ENCODE measurements at regions not wholly inside any gene's neighbourhood (a gene's known extent, or its start where the extent isn't known, plus 50 kb on each side); places are given as distances from the start of the nearest gene placed in this dataset.

DNA sequence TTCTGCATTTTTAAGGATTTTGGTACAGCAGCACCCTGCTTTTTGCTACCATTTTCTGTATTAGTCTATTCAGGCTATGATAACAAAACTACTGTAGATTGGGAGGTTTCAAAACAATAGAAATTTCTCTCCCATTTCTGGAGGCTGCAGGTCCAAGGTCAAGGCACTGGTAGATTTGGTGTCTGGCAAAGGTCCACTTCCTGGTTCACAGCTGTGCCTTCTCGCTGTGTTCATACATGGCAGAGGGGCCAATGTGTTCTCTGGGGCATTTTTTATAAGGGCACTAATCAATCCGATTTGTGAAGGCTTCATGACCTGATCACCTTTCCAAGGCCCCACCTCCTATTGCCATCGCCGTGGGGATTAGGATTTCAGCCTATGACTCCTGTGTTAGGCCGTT, 268.1 kb upstream of the RTL1 start:
- TF ChIP-seq, protein P1, sequence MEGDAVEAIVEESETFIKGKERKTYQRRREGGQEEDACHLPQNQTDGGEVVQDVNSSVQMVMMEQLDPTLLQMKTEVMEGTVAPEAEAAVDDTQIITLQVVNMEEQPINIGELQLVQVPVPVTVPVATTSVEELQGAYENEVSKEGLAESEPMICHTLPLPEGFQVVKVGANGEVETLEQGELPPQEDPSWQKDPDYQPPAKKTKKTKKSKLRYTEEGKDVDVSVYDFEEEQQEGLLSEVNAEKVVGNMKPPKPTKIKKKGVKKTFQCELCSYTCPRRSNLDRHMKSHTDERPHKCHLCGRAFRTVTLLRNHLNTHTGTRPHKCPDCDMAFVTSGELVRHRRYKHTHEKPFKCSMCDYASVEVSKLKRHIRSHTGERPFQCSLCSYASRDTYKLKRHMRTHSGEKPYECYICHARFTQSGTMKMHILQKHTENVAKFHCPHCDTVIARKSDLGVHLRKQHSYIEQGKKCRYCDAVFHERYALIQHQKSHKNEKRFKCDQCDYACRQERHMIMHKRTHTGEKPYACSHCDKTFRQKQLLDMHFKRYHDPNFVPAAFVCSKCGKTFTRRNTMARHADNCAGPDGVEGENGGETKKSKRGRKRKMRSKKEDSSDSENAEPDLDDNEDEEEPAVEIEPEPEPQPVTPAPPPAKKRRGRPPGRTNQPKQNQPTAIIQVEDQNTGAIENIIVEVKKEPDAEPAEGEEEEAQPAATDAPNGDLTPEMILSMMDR (IDR thresholded peaks at IDR 0.05): no peak
- no peak for TF ChIP-seq POLR2A (IDR thresholded peaks at IDR 0.05)
